Activated CD4-positive, alpha-beta T cell treated with anti-CD3 and anti-CD28 coated beads for 36 hours (primary cell): ENCODE measurements at regions not wholly inside any gene's neighbourhood (a gene's known extent, or its start where the extent isn't known, plus 50 kb on each side); places are given as distances from the start of the nearest gene placed in this dataset.

Source experiments
- ATAC-seq: fragments of 200-7000 bp; cut with Tn5 transposase; one replicate; pipeline ENCODE4 v1.10.0; 2021; ENCODE audit warnings: mild to moderate bottlenecking, moderate library complexity
- CTCF ChIA-PET: fragments of 350-600 bp; sonication (Branson Sonifier 250); formaldehyde crosslinking; loops from one replicate; lab custom pipeline; 2021; ENCODE audit warnings: antibody characterized with exemption; lab: Charles Lee
- POLR2A ChIA-PET: fragments of 350-600 bp; sonication (Branson Sonifier 250); formaldehyde crosslinking; loops from one replicate; lab custom pipeline; 2021; ENCODE audit warnings: antibody characterized with exemption, inconsistent platforms; lab: Charles Lee
- DNase-seq: peaks from one replicate; pipeline ENCODE4 v3.0.0-alpha.2; 2020
- H3K27ac Mint-ChIP-seq: one replicate; pipeline ENCODE4 v1.8.0; 2021; ENCODE audit warnings: mixed read lengths
- H3K27me3 Mint-ChIP-seq: one replicate; pipeline ENCODE4 v1.8.0; 2021; ENCODE audit warnings: mixed read lengths
- H3K36me3 Mint-ChIP-seq: one replicate; pipeline ENCODE4 v1.8.0; 2021; ENCODE audit warnings: low read depth, mixed read lengths
- H3K4me1 Mint-ChIP-seq: one replicate; pipeline ENCODE4 v1.8.0; 2021; ENCODE audit warnings: mixed read lengths
- H3K4me3 Mint-ChIP-seq: one replicate; pipeline ENCODE4 v1.8.0; 2021; ENCODE audit warnings: mild to moderate bottlenecking, moderate library complexity, mixed read lengths
- H3K9me3 Mint-ChIP-seq: one replicate; pipeline ENCODE4 v1.8.0; 2021; ENCODE audit warnings: low read depth, mixed read lengths
- intact Hi-C, 2 experiments: fragments of 100-400 bp; cut with DNase I in 1 of 2; cut with micrococcal nuclease in 1 of 2; formaldehyde crosslinking; loops; one replicate each; pipeline versions ENCODE4 v1.14.2 to v1.15.1; 2022 to 2024; cut with DNase I, micrococcal nuclease

DNA sequence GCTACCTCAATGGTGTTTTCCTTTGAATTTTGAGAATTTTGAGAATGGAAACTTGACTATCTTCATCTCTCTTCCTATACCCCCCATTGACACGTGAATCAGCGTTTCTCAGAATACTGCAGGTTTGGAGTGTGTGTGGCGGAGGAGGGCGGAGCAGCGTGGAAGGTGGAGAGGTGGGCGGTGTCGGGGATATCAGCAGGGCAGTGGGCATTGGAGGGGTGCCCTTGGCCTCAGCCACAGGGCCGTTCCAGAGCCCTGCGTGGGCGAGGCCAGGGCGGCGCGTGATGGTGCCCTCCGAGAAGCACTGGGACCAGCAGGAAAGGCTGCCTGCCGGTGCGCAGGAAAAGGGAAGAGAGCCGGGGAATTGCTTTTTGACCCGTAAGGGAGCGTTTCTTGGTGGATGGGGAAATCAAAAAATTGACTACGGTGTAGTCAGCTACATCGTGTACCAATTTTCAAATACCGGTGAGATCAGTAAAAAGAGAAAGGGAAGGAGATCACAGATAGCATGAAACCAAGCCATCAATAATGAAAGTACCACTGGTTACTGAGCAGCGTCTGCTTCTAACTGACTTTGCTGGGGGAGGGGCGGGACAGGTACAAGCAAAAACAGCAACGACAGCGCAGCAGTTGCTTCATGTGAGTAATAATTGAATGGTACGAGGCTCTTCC, 82.7 kb upstream of the DUSP22 start:
- no peaks in the 10 kb centered on the region for H3K36me3 Mint-ChIP-seq
- H3K27me3 Mint-ChIP-seq, result peaks cover 30% of the 10 kb centered on the region
- H3K27ac Mint-ChIP-seq, result peak overlapping the region; percentile 78
- DNase-seq (peak; percentile 88), ATAC-seq (peak; percentile 95)
- POLR2A ChIA-PET, result no interaction called here
- intact Hi-C loops, result loop anchor here in 1 of 2 experiments (2.0 kb wide), 2 partner anchors 15 kb away; no protein-coding TSS in a partner anchor
- CTCF ChIA-PET, result interaction anchor here (0.7 to 0.9 kb wide), 2 partner anchors 14 to 47 kb away, joined by 3 to 4 read pairs; no protein-coding TSS in a partner anchor
- H3K4me3 Mint-ChIP-seq, result peak overlapping the region; percentile 64
- H3K9me3 Mint-ChIP-seq, result peaks cover 5% of the 10 kb centered on the region
- peaks cover 33% of the 10 kb centered on the region for H3K4me1 Mint-ChIP-seq

DNA sequence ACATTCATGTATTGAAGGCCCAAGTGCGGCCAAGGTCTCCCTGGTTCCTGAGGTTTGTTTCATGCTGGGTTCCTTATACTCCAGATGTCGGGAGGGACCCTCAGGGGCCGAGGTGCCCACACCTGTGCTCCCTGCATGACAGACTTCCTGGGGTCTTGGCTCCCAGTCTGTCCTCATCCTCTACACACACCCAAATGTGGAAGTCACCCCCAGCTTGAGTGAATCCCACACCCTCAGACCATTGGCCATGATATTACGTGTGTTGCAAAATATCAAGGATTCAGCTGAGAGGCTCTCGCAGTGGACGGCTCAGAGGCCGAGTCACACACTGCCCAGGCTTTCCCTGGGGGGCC, 82.2 kb upstream of the DUSP22 start:
- Mint-ChIP-seq H3K36me3 (no peaks in the 10 kb centered on the region), H3K4me3 (no peak overlapping the region), H3K27me3 (peaks cover 30% of the 10 kb centered on the region), H3K9me3 (peaks cover 5% of the 10 kb centered on the region), H3K4me1 (peaks cover 38% of the 10 kb centered on the region), H3K27ac (peak overlapping the region; percentile 78)
- ChIA-PET POLR2A (no interaction called here), CTCF (interaction anchor here (0.5 to 0.6 kb wide), 2 partner anchors 16 to 501 kb away, joined by 3 to 4 read pairs; no protein-coding TSS in a partner anchor)
- DNase-seq, result no peak
- intact Hi-C loops, result loop anchor here in 1 of 2 experiments (2.0 kb wide), 1 partner anchor 15 kb away; no protein-coding TSS in a partner anchor
- no peak for ATAC-seq

DNA sequence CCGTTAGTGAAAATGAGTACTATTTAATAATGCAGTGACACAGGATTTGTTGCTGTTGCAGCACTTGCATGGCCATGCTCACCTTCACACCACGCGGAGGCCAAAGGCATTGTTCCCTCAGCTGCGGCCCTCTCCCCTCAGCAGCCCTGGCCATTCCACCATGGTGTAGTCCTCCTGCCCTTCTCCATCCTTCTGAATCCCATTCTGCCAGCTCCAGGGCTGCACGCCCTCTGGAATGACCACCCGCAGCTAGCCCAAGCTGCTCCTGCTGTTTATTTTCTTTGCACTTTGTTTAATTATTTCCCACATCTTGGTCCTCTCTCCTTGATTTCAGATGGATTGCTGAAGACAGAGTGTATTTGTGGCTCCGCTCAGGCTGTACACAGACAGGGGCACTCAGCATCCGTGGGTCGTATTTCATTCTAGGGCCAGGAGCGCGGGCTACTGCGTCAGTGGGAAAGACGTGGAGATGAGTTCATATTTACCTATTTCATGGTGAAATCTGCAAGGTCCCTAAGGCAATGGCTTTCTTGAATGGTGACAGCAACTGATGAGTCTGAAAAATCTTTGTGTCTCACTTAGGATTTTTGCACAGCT, 81.4 kb upstream of the DUSP22 start:
- ATAC-seq, result no peak

DNA sequence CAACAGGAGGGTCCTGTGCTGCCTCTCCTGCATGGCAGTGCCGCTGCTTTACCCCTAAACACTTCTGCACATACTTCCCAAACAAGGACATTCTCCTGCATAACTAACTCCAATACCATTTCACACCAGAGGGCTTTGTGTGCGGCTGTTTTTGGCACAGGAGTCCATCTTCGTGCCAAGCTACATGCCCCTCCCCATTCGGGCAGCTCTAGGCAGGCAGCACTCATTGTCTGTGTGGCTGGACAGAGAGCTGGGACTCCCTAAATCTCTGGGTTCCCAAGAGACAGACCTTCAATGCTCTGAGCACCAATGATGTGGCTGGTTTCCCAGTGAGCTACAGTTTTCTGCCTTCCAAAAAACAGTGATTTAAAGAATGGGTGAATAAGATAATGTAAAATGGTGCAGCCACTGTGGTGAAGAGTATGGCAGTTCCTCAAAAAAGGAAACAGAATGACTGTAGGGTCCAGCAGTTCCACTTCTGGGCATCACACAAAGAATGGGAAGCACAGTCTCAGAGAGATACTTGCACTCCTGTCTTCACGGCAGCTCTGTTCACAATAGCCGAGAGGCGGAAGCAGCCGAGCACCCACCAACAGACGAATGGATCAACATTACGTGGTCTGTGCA, 80.3 kb upstream of the DUSP22 start:
- intact Hi-C loops, result loop anchor here in 1 of 2 experiments (2.0 kb wide), 1 partner anchor 13 kb away; no protein-coding TSS in a partner anchor
- H3K9me3 Mint-ChIP-seq, result peaks cover 5% of the 10 kb centered on the region
- DNase-seq, result no peak
- POLR2A ChIA-PET, result interaction anchor here (0.5 to 0.6 kb wide), 2 partner anchors 78 to 177 kb away, joined by 3 read pairs; no protein-coding TSS in a partner anchor
- H3K4me1 Mint-ChIP-seq, result peaks cover 56% of the 10 kb centered on the region
- CTCF ChIA-PET, result interaction anchor here (0.7 kb wide), 1 partner anchor 194 kb away, joined by 4 read pairs; no protein-coding TSS in a partner anchor
- H3K36me3 Mint-ChIP-seq, result no peaks in the 10 kb centered on the region
- H3K27ac Mint-ChIP-seq, result no peak overlapping the region
- H3K4me3 Mint-ChIP-seq, result no peak overlapping the region
- H3K27me3 Mint-ChIP-seq, result peaks cover 24% of the 10 kb centered on the region
- ATAC-seq, result no peak

More for the DNA sequence above, 81.4 kb upstream of the DUSP22 start:
- no peak overlapping the region for H3K4me3 Mint-ChIP-seq
- H3K27me3 Mint-ChIP-seq, result peaks cover 29% of the 10 kb centered on the region
- intact Hi-C loops, result loop anchor here in 1 of 2 experiments (2.0 kb wide), 1 partner anchor 14 kb away; no protein-coding TSS in a partner anchor
- peaks cover 46% of the 10 kb centered on the region for H3K4me1 Mint-ChIP-seq
- H3K9me3 Mint-ChIP-seq, result peaks cover 5% of the 10 kb centered on the region
- H3K27ac Mint-ChIP-seq, result no peak overlapping the region
- ChIA-PET POLR2A (no interaction called here), CTCF (interaction anchor here (0.6 kb wide), 1 partner anchor 17 kb away, joined by 3 read pairs; no protein-coding TSS in a partner anchor)
- no peaks in the 10 kb centered on the region for H3K36me3 Mint-ChIP-seq
- no peak for DNase-seq

DNA sequence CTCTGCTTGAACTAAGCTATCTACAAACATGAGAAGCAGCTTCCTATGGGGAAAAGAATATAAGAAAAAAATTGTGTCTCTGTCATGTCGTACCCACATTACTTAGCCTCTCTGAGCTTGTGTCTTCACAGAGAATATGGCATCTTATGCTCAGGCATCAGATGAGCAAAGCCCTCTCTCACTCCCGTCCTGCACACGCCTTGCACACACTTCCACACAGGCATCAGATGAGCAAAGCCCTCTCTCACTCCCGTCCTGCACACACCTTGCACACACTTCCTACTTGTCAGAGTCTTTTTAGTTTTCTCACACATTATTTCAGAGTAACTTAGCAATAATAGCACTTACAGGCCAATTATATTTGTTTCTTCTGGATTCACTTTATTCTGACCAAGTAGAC, 79.0 kb upstream of the DUSP22 start:
- POLR2A ChIA-PET, result interaction anchor here (0.5 kb wide), 1 partner anchor 15 kb away, joined by 5 read pairs; no protein-coding TSS in a partner anchor
- H3K4me3 Mint-ChIP-seq, result no peak overlapping the region
- no peaks in the 10 kb centered on the region for H3K36me3 Mint-ChIP-seq
- CTCF ChIA-PET, result interaction anchor here (0.6 kb wide), 1 partner anchor 23 kb away, joined by 3 read pairs; no protein-coding TSS in a partner anchor
- peaks cover 5% of the 10 kb centered on the region for H3K9me3 Mint-ChIP-seq
- ATAC-seq (no peak), DNase-seq (no peak)
- peaks cover 65% of the 10 kb centered on the region for H3K4me1 Mint-ChIP-seq
- peaks cover 22% of the 10 kb centered on the region for H3K27me3 Mint-ChIP-seq
- no peak overlapping the region for H3K27ac Mint-ChIP-seq
- intact Hi-C loops, result no loop called here

DNA sequence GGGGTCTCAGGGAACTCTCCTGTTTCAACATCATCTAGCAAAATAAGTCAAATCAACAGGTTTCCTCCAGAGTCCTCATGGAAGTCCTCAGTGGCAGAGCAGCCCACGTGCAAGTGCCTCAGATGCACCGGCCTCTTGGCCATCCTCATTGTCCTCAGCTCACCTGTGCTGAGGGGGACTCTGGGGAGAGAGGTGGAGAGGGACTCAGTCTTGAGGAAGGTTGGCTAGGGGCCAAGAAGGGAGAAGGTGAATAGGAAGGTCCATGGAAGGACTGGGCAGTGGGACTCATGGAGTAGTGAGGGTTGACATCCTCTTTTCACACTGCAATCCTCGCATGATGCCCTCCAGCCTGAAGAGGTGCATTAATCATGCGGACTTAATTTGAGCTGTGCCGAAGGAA, 77.9 kb upstream of the DUSP22 start:
- H3K4me1 Mint-ChIP-seq, result peaks cover 54% of the 10 kb centered on the region
- H3K4me3 Mint-ChIP-seq, result no peak overlapping the region
- no peaks in the 10 kb centered on the region for H3K36me3 Mint-ChIP-seq
- peak overlapping the region; percentile 17 for H3K27ac Mint-ChIP-seq
- POLR2A ChIA-PET, result no interaction called here
- CTCF ChIA-PET, result interaction anchor here (0.6 to 1.9 kb wide), 2 partner anchors 12 to 19 kb away, joined by 3 to 10 read pairs; no protein-coding TSS in a partner anchor
- H3K27me3 Mint-ChIP-seq, result peaks cover 18% of the 10 kb centered on the region
- DNase-seq (no peak), ATAC-seq (no peak)
- H3K9me3 Mint-ChIP-seq, result peaks cover 5% of the 10 kb centered on the region
- intact Hi-C loops, result no loop called here

DNA sequence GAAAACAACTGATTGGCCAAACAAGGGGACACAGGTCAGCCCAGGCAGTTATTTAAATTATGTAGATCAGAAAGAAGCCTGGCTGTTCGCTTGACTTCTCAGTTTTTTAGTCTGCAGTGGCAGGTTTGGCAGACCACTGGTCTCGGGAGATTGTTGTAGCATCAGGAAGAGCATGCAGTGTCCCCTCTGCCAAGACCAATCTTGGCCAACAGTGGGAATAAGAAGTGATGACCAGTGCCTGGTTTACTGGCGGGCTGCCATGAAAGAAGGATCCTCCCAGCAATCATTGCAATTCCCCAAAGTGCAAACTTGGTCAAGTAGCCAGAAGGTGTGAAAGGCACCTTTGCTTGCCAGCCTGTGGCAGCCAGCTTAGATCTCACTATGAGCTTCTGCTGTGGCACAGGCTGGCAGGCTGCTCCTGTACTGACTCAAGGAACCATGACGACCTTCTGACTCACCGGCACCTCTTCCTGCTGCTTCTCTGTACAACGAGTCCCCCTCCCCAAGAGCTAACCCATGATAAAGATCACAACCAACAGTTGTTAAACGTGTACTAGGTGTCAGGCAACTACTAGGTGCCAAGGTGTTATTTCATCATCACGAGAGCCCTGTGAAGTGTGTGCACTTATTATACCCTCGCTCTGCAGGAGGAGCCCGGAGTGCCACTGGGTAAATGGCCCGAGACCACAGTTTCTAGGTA, 76.8 kb upstream of the DUSP22 start:
- CTCF ChIA-PET, result interaction anchor here (0.6 to 2.8 kb wide), 19 partner anchors 9 to 344 kb away, joined by 3 to 11 read pairs (median 4); no protein-coding TSS in a partner anchor
- DNase-seq (peak; percentile 92), ATAC-seq (peak; percentile 99)
- H3K36me3 Mint-ChIP-seq, result no peaks in the 10 kb centered on the region
- POLR2A ChIA-PET, result interaction anchor here (0.5 to 2.3 kb wide), 12 partner anchors 9 to 526 kb away, joined by 3 to 11 read pairs (median 4); partner anchors contain the start of gene IRF4
- peaks cover 49% of the 10 kb centered on the region for H3K4me1 Mint-ChIP-seq
- peaks cover 20% of the 10 kb centered on the region for H3K27me3 Mint-ChIP-seq
- intact Hi-C loops, result loop anchor here (1.0 kb wide), 4 partner anchors 10 to 26 kb away; no protein-coding TSS in a partner anchor
- peak overlapping the region; percentile 81 for H3K27ac Mint-ChIP-seq
- no peak overlapping the region for H3K4me3 Mint-ChIP-seq
- H3K9me3 Mint-ChIP-seq, result peaks cover 5% of the 10 kb centered on the region

DNA sequence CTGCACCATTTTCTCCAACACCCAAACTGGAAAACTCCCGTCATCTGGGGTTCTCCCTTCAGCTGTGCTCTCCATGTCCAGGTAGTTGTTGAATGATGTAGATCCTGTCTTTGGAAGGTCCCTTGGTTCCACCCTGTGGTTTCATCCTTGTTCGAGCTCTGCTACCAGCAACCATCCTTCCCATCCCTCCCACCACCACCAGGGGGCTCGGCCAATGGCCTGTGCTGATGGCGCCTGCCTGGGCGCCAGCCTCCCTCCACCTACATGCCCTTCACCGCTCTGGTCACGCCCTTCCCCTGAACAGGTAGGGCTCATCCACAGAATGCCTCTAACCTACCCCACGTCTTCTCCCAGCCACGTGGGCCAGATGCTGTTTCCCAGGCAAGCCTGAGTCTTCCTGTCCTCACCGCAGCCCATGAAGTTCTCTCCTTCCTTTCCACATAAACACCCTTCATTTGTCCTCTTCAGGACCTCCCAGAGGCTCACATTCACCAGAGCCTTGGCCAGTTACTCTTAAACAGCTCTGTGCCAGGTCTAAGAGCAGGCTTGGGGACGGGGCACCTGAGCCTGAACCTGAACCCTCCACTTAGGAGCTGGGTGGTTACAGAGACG, 75.1 kb upstream of the DUSP22 start:
- ATAC-seq, result no peak
- intact Hi-C loops, result no loop called here
- POLR2A ChIA-PET, result interaction anchor here (1.6 to 2.3 kb wide), 3 partner anchors 9 to 174 kb away, joined by 4 to 11 read pairs (median 7); partner anchors contain the start of gene IRF4
- Mint-ChIP-seq H3K27ac (peak overlapping the region; percentile 41), H3K4me3 (no peak overlapping the region), H3K4me1 (peaks cover 59% of the 10 kb centered on the region), H3K36me3 (no peaks in the 10 kb centered on the region), H3K27me3 (peaks cover 11% of the 10 kb centered on the region), H3K9me3 (peaks cover 5% of the 10 kb centered on the region)
- peak; percentile 68 for DNase-seq
- CTCF ChIA-PET, result interaction anchor here (0.6 to 2.8 kb wide), 14 partner anchors 10 to 377 kb away, joined by 3 to 11 read pairs (median 4); no protein-coding TSS in a partner anchor

DNA sequence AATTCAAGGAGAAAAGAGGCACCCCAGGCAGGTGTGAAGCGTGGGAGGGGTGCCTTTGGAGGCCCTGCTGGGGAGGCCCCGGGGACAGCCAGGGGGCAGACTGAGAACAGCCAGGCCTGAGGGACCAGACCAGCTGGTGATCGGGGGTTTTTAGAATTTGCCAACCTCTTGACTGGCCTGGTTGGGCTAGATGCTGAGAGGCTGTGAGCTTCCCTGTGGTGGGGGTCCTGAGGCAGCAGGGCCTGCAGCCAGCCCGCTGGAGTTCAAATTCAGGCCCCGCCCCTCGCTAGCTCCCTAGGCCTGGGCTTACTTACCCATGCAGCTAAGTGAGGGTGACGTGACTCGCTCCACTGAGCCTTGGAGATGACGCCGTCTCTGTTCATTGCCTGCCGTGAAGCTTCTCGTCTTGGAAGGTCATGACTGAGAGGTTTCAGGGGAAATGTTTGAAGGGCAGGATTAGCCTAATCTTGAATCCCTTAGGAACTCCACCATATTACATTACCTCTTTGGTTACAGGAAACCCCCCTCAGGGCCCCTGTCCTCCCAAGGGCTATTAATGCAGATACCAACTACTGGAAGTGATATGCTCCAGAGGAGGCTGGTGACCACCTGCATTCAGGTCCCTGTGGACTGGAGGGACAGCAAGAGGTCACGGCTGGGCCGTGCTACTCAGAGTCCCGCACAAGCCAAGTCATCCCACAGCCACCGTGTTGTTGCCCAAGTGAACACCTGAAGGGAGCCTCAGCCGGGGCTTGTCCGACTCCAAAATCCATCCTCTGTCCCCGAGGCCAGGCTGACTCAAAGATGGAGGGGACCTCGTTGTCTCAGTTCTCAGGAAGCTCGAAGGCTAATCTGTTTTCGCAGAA, 73.9 kb upstream of the DUSP22 start:
- Mint-ChIP-seq H3K27ac (no peak overlapping the region), H3K4me3 (no peak overlapping the region), H3K9me3 (peaks cover 2% of the 10 kb centered on the region), H3K27me3 (peaks cover 3% of the 10 kb centered on the region), H3K4me1 (peaks cover 70% of the 10 kb centered on the region), H3K36me3 (no peaks in the 10 kb centered on the region)
- CTCF ChIA-PET, result interaction anchor here (0.7 to 2.8 kb wide), 9 partner anchors 14 to 214 kb away, joined by 3 to 6 read pairs (median 3); no protein-coding TSS in a partner anchor
- POLR2A ChIA-PET, result interaction anchor here (0.6 kb wide), 1 partner anchor 181 kb away, joined by 3 read pairs; no protein-coding TSS in a partner anchor
- intact Hi-C loops, result no loop called here
- DNase-seq, result peak; percentile 50
- ATAC-seq, result no peak
